DND-41 (cell line): ENCODE measurements at regions not wholly inside any gene's neighbourhood (a gene's known extent, or its start where the extent isn't known, plus 50 kb on each side); places are given as distances from the start of the nearest gene placed in this dataset.

Experiments
- ATAC-seq: fragments of 200-7000 bp; cut with Tn5 transposase; 3 replicates; pipeline ENCODE4 v1.9.1; 2021; ENCODE audit warnings: low read depth; ENCODE audit not compliant: insufficient read depth
- DNase-seq: peaks from one replicate; pipeline ENCODE4 v3.0.0-alpha.2; 2020
- H2AFZ ChIP-seq: 2 replicates; pipeline ENCODE4 v1.6.0; 2012; ENCODE audit warnings: low read depth, low read length
- H3K27ac ChIP-seq: 2 replicates; pipeline ENCODE4 v1.5.1; 2012; ENCODE audit warnings: low read length, inconsistent platforms
- H3K27me3 ChIP-seq: fragments of 200-600 bp; sonication (generic); 2 replicates; pipeline ENCODE4 v1.6.0; 2012; ENCODE audit warnings: low read length, mild to moderate bottlenecking, inconsistent platforms; ENCODE audit not compliant: insufficient read depth, poor library complexity
- H3K36me3 ChIP-seq: 2 replicates; pipeline ENCODE4 v1.5.1; 2012; ENCODE audit warnings: low read length, inconsistent platforms; ENCODE audit not compliant: insufficient read depth
- H3K4me1 ChIP-seq: 2 replicates; pipeline ENCODE4 v1.5.1; 2012; ENCODE audit warnings: mild to moderate bottlenecking, low read length; ENCODE audit not compliant: insufficient read depth
- H3K4me2 ChIP-seq: 2 replicates; pipeline ENCODE4 v1.6.0; 2012; ENCODE audit warnings: mild to moderate bottlenecking, moderate library complexity, low read length, inconsistent platforms; ENCODE audit not compliant: insufficient read depth
- H3K4me3 ChIP-seq, 2 experiments: fragments of 200-600 bp in 1 of 2; shearing (Covaris generic) in 1 of 2; 2 replicates each; pipeline ENCODE4 v1.5.1; 2012 to 2016; ENCODE audit warnings: inconsistent platforms in 2 of 2, low read length in 2 of 2, mild to moderate bottlenecking in 2 of 2, low read depth in 1 of 2, moderate library complexity in 1 of 2
- H3K79me2 ChIP-seq: 2 replicates; pipeline ENCODE4 v1.6.0; 2012; ENCODE audit warnings: low read length, inconsistent platforms; ENCODE audit not compliant: insufficient read depth
- H3K9ac ChIP-seq: 2 replicates; pipeline ENCODE4 v1.6.0; 2012; ENCODE audit warnings: low read depth, mild to moderate bottlenecking, inconsistent platforms, low read length, moderate library complexity
- H3K9me3 ChIP-seq: 2 replicates; pipeline ENCODE4 v1.5.1; 2012; ENCODE audit warnings: low read length, moderate library complexity, mild to moderate bottlenecking, inconsistent platforms; ENCODE audit not compliant: insufficient read depth, severe bottlenecking
- H4K20me1 ChIP-seq: 2 replicates; pipeline ENCODE4 v1.6.0; 2012; ENCODE audit warnings: low read length; ENCODE audit not compliant: insufficient read depth
- CTCF ChIP-seq: IDR thresholded peaks from 2 replicates; pipeline ENCODE4 v1.5.1; 2012; ENCODE audit warnings: borderline replicate concordance, low read length, moderate library complexity, mild to moderate bottlenecking; ENCODE audit not compliant: poor library complexity, severe bottlenecking; ENCODE audit errors: extremely low read depth
- EZH2 ChIP-seq: IDR thresholded peaks from 3 replicates; pipeline ENCODE4 v1.6.1; 2012; ENCODE audit warnings: borderline replicate concordance, low read depth, mild to moderate bottlenecking, moderate library complexity, low read length, inconsistent platforms; ENCODE audit not compliant: severe bottlenecking

GRCh38 chr2:2715036-2715818 lies 384.2 kb upstream of the MYT1L start:
- no peak for ATAC-seq
- Histone ChIP-seq H3K79me2 (no peaks in the 10 kb centered on the region), H3K27me3 (no peaks in the 10 kb centered on the region)

GRCh38 chr2:2714408-2714807 lies 383.3 kb upstream of the MYT1L start:
- Histone ChIP-seq H3K79me2 (no peaks in the 10 kb centered on the region), H3K4me2 (no peak overlapping the region), H4K20me1 (no peaks in the 10 kb centered on the region), H3K27me3 (no peaks in the 10 kb centered on the region), H3K36me3 (no peaks in the 10 kb centered on the region), H2AFZ (no peak overlapping the region), H3K9ac (no peak overlapping the region), H3K4me1 (no peaks in the 10 kb centered on the region), H3K4me3 (no peak overlapping the region), H3K9me3 (no peaks in the 10 kb centered on the region), H3K27ac (no peak overlapping the region)
- ATAC-seq (no peak), DNase-seq (no peak)
- TF ChIP-seq CTCF (no peak), EZH2 (no peak)

More at GRCh38 chr2:2715036-2715818, 384.2 kb upstream of the MYT1L start:
- Histone ChIP-seq H2AFZ (no peak overlapping the region), H3K4me3 (no peak overlapping the region), H3K9ac (no peak overlapping the region), H4K20me1 (no peaks in the 10 kb centered on the region), H3K9me3 (no peaks in the 10 kb centered on the region), H3K27ac (no peak overlapping the region), H3K36me3 (no peaks in the 10 kb centered on the region), H3K4me2 (no peak overlapping the region), H3K4me1 (no peaks in the 10 kb centered on the region)
- no peak for DNase-seq
- TF ChIP-seq EZH2 (no peak), CTCF (no peak)

- Histone ChIP-seq H2AFZ (no peak overlapping the region), H3K36me3 (no peaks in the 10 kb centered on the region), H3K4me3 (no peak overlapping the region), H3K27me3 (no peaks in the 10 kb centered on the region), H3K4me2 (no peak overlapping the region), H3K27ac (no peak overlapping the region), H4K20me1 (no peaks in the 10 kb centered on the region), H3K79me2 (no peaks in the 10 kb centered on the region), H3K9ac (no peak overlapping the region), H3K9me3 (no peaks in the 10 kb centered on the region), H3K4me1 (no peaks in the 10 kb centered on the region)
- no peak for DNase-seq
- TF ChIP-seq CTCF, result no peak
- TF ChIP-seq EZH2, result no peak
- no peak for ATAC-seq
These were observed 378.3 kb upstream of the MYT1L start for GRCh38 chr2:2709431-2709770.
